ENCODE measurements at regions not wholly inside any gene's neighbourhood (a gene's known extent, or its start where the extent isn't known, plus 50 kb on each side); places are given as distances from the start of the nearest gene placed in this dataset.

GRCh38 chr18:22348521-22349316, 69.0 kb downstream of the CTAGE1 start:
- H3K9me3 ChIP-seq = no peaks in the 10 kb centered on the region
- peaks cover 13 to 43% (median 27%) of the 10 kb centered on the region in 4 donors for H3K4me1 ChIP-seq
- peaks cover 21% of the 10 kb centered on the region for H3K27me3 ChIP-seq
- 10 to 24% methylated on average over 6 to 48 of the region's 85 CpGs for WGBS, 2 donors (ENCODE audit: low coverage in 1 of 2)
- peak overlapping the region; percentile 24 to 59 (median 36) for H3K4me3 ChIP-seq
- in situ Hi-C loops (cut with MboI; ENCODE audit: low pct_ligation_motif_present in 1 of 4, low pct_unique_long_range_greater_than_20kb in 1 of 4, low sequenced_read_pairs in 3 of 4) = no loop called here
- H3K27ac ChIP-seq = peak overlapping the region; percentile 81 to 89 (median 86)
- intact Hi-C loops (cut with DNase I; ENCODE audit: low total_unique reads) = no loop called here
- no peaks in the 10 kb centered on the region for H3K36me3 ChIP-seq
- TF ChIP-seq EP300 (IDR thresholded peaks at IDR 0.05; ENCODE audit: low read depth) = no peak
- peak in 1 of 3 donors; percentile 57 for TF ChIP-seq POLR2AphosphoS5 (IDR thresholded peaks at IDR 0.05)
- peak; percentile 75 for DNase-seq

DNA sequence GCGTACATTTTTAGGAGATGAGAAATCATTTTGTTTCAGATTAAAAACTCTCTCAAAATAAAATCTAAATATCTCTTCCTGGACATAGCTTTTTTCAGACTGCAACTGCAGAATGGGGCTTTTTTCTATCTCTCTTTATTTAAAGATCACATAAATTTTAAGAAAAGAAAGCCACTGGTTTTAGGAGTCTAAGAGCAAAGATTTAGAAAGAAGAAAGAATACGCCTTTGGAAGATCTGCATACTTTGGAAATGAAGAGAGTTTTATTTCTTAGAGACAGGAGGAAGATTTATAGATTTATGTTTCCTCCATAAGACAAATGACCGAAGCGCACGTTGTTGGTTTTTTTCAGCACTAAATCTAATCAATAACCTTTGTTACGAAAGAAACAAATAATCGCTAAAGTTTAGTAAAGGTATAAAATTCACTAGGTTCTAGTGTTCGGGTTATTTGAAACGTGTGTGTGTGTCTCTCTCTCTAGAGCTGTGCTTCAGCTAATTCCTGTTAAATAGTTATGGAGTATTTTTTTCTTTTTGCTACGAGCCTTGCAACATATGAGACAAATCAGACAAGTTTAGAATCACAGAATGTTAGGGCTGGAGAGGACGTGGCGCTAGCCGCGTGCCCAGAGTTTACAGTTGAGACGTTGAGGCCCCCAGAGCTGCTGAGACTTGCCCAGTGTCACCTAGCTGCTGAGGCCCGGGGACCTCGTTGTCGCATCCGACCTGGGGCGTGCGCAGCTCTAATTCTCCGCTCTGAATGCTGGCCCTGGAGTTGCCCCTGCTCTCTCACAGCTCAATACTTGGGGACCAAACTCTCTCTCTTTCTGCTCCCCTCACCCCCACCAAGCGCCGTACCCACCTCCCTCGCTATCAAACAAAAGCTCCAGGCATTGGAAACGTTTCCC, 69.9 kb downstream of the CTAGE1 start:
- intact Hi-C loops (cut with DNase I; ENCODE audit: low total_unique reads) = loop anchor here (2.0 kb wide), 1 partner anchor 79 kb away; no protein-coding TSS in a partner anchor
- H3K27ac ChIP-seq = peak overlapping the region; percentile 81 to 89 (median 86)

GRCh38 chr18:22346953-22347605, 70.6 kb downstream of the CTAGE1 start:
- Histone ChIP-seq H3K4me1 (peaks cover 13 to 54% (median 30%) of the 10 kb centered on the region in 4 donors), H3K4me3 (peak overlapping the region in 1 of 4 donors; percentile 59), H3K27ac (peak overlapping the region; percentile 81 to 89 (median 86)), H3K9me3 (no peaks in the 10 kb centered on the region), H3K36me3 (no peaks in the 10 kb centered on the region), H3K27me3 (peaks cover 23% of the 10 kb centered on the region)
- intact Hi-C loops (cut with DNase I; ENCODE audit: low total_unique reads) (loop anchor here (2.0 kb wide), 1 partner anchor 78 kb away; no protein-coding TSS in a partner anchor), in situ Hi-C loops (cut with MboI; ENCODE audit: low pct_ligation_motif_present in 1 of 4, low pct_unique_long_range_greater_than_20kb in 1 of 4, low sequenced_read_pairs in 3 of 4) (no loop called here)
- peak; percentile 86 for DNase-seq
- 14 to 22% methylated on average over 4 to 15 of the region's 15 CpGs for WGBS, 2 donors (ENCODE audit: low coverage in 1 of 2)
- TF ChIP-seq POLR2A (IDR thresholded peaks at IDR 0.05) (peak; percentile 80), POLR2AphosphoS5 (IDR thresholded peaks at IDR 0.05) (peak; percentile 62 to 93 (median 92)), EP300 (IDR thresholded peaks at IDR 0.05; ENCODE audit: low read depth) (no peak)

More for the DNA sequence above, 69.9 kb downstream of the CTAGE1 start:
- peaks cover 13 to 47% (median 28%) of the 10 kb centered on the region in 4 donors for H3K4me1 ChIP-seq
- H3K4me3 ChIP-seq = peak overlapping the region; percentile 24 to 59 (median 36)
- in situ Hi-C loops (cut with MboI; ENCODE audit: low pct_ligation_motif_present in 1 of 4, low pct_unique_long_range_greater_than_20kb in 1 of 4, low sequenced_read_pairs in 3 of 4) = no loop called here
- 11 to 18% methylated on average over 19 to 25 of the region's 26 CpGs for WGBS, 2 donors (ENCODE audit: low coverage in 1 of 2)
- H3K9me3 ChIP-seq = no peaks in the 10 kb centered on the region
- TF ChIP-seq POLR2A (IDR thresholded peaks at IDR 0.05) = peak; percentile 39
- TF ChIP-seq, protein P1, sequence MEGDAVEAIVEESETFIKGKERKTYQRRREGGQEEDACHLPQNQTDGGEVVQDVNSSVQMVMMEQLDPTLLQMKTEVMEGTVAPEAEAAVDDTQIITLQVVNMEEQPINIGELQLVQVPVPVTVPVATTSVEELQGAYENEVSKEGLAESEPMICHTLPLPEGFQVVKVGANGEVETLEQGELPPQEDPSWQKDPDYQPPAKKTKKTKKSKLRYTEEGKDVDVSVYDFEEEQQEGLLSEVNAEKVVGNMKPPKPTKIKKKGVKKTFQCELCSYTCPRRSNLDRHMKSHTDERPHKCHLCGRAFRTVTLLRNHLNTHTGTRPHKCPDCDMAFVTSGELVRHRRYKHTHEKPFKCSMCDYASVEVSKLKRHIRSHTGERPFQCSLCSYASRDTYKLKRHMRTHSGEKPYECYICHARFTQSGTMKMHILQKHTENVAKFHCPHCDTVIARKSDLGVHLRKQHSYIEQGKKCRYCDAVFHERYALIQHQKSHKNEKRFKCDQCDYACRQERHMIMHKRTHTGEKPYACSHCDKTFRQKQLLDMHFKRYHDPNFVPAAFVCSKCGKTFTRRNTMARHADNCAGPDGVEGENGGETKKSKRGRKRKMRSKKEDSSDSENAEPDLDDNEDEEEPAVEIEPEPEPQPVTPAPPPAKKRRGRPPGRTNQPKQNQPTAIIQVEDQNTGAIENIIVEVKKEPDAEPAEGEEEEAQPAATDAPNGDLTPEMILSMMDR (IDR thresholded peaks at IDR 0.05) = no peak
- no peaks in the 10 kb centered on the region for H3K36me3 ChIP-seq
- peak; percentile 42 for DNase-seq
- peaks cover 23% of the 10 kb centered on the region for H3K27me3 ChIP-seq

DNA sequence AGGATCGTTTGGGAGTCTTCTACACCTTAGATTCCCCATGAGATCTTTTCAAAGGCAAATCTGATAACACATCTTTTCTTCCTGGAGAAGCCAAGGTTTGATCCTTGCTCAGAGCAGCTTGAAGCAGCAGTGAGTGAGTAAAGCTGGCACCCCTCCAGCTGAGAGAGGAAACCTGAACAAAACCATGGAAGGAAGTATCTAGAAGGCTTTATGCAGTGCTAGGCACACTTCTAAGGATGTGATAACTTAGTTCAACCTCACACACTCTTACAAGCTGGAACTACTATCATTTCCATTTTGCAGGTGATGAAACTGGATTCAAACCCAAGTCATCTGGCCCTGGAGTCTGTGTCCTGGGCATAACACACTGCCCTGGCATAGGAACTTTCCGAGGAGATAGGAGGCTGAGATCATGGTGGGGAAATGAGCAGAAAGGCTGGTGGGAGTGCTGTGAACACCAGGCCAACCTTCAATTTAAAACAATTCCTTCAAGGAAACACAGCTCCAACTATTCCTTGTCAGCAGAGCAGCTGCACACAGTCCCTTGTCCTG, 71.2 kb downstream of the CTAGE1 start:
- peak in 1 of 3 donors; percentile 36 for TF ChIP-seq POLR2AphosphoS5 (IDR thresholded peaks at IDR 0.05)
- TF ChIP-seq EP300 (IDR thresholded peaks at IDR 0.05; ENCODE audit: low read depth) = no peak
- TF ChIP-seq, protein P1 (IDR thresholded peaks at IDR 0.05) = no peak
- TF ChIP-seq POLR2A (IDR thresholded peaks at IDR 0.05) = no peak
- 17 to 27% methylated on average over 1 to 2 of the region's 2 CpGs for WGBS, 2 donors (ENCODE audit: low coverage in 1 of 2)
- no peak overlapping the region for H3K4me3 ChIP-seq
- intact Hi-C loops (cut with DNase I; ENCODE audit: low total_unique reads) = loop anchor here (2.0 kb wide), 1 partner anchor 78 kb away; no protein-coding TSS in a partner anchor
- peaks cover 23% of the 10 kb centered on the region for H3K27me3 ChIP-seq
- peak overlapping the region; percentile 81 to 89 (median 86) for H3K27ac ChIP-seq
- in situ Hi-C loops (cut with MboI; ENCODE audit: low pct_ligation_motif_present in 1 of 4, low pct_unique_long_range_greater_than_20kb in 1 of 4, low sequenced_read_pairs in 3 of 4) = no loop called here
- H3K36me3 ChIP-seq = no peaks in the 10 kb centered on the region
- H3K9me3 ChIP-seq = no peaks in the 10 kb centered on the region
- peak; percentile 81 for DNase-seq
- peaks cover 13 to 54% (median 30%) of the 10 kb centered on the region in 4 donors for H3K4me1 ChIP-seq

All from transverse colon (tissue), 4 donors.